Brain microvascular endothelial cell (primary cell): ENCODE measurements at regions not wholly inside any gene's neighbourhood (a gene's known extent, or its start where the extent isn't known, plus 50 kb on each side); places are given as distances from the start of the nearest gene placed in this dataset.

ENCODE experiments used
- DNase-seq: peaks from one replicate; pipeline ENCODE4 v3.0.0-alpha.2; 2020
- H3K27ac ChIP-seq: fragments of 250-450 bp; sonication (Bioruptor Pico); 2 replicates; pipeline ENCODE4 v1.5.1; 2020; ENCODE audit warnings: mild to moderate bottlenecking, moderate library complexity
- H3K27me3 ChIP-seq: fragments of 250-450 bp; sonication (Bioruptor Pico); replicated peaks from 2 replicates; pipeline ENCODE4 v1.5.1; 2020; ENCODE audit warnings: mild to moderate bottlenecking
- H3K36me3 ChIP-seq: fragments of 250-450 bp; sonication (Bioruptor Pico); replicated peaks from 2 replicates; pipeline ENCODE4 v1.5.1; 2020; ENCODE audit warnings: mild to moderate bottlenecking
- H3K4me3 ChIP-seq: 2 replicates; pipeline ENCODE4 v1.5.1; 2011; ENCODE audit warnings: low read depth, mild to moderate bottlenecking, control low read depth, low read length, moderate library complexity
- in situ Hi-C: cut with HindIII; loops from 2 replicates; pipeline ENCODE4 v1.10.0; 2017; ENCODE audit warnings: low sequenced_read_pairs, low pct_ligation_motif_present
- TF ChIP-seq, protein P1 (sequence below): IDR thresholded peaks from 2 replicates; pipeline ENCODE4 v1.5.1; 2011; ENCODE audit warnings: low read depth, mild to moderate bottlenecking, moderate library complexity, low read length, control low read depth, inconsistent platforms; ENCODE audit errors: missing control alignments

DNA sequence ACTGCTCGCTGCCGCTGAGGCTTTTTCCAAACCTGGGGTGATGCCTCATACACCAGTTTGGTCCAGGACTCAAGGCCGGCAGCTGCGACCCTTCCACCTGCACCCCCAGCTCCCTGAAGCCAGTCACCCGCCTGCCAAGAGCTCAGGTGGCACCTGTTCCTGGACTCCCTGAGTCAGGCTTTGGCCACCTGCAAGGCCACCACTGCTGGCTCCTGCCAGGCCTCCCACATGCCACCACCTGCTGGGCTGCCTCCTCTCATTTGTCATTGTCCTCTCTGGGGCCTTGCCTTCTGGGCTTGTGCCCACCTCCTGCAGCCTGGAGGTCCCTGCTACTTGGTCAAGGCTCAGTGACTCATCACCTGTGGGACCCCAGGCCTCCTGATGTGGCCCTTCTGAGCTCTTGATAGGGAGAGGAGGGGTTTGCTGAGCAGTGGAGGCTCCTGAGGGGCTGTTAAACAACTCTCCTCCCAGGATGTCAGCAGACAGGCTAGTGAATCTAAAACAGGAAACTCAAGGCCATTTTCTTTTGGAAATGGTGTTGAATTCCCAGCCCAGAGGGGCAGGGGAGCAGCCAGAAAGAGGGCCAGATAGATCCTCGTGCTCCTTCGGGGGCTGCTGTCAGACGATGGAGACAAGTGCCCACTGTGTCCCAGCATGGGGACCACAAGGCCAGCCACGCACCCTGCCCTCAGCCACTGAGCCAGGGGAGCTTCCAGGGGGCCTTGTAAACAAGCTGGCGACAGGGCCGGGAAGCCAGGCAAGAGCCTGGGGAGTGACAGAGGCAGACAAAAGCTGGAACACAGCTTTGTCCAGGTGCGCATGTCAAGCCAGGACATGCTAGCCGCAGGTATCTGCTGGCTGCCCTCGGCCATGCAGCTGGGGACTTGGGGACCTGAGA is 416.8 kb downstream of the LRATD1 start:
- H3K27ac ChIP-seq, result no peak overlapping the region
- H3K36me3 ChIP-seq, result no peaks in the 10 kb centered on the region
- in situ Hi-C loops, result no loop called here
- H3K4me3 ChIP-seq, result no peak overlapping the region
- no peaks in the 10 kb centered on the region for H3K27me3 ChIP-seq
- DNase-seq, result no peak
- TF ChIP-seq, protein P1, sequence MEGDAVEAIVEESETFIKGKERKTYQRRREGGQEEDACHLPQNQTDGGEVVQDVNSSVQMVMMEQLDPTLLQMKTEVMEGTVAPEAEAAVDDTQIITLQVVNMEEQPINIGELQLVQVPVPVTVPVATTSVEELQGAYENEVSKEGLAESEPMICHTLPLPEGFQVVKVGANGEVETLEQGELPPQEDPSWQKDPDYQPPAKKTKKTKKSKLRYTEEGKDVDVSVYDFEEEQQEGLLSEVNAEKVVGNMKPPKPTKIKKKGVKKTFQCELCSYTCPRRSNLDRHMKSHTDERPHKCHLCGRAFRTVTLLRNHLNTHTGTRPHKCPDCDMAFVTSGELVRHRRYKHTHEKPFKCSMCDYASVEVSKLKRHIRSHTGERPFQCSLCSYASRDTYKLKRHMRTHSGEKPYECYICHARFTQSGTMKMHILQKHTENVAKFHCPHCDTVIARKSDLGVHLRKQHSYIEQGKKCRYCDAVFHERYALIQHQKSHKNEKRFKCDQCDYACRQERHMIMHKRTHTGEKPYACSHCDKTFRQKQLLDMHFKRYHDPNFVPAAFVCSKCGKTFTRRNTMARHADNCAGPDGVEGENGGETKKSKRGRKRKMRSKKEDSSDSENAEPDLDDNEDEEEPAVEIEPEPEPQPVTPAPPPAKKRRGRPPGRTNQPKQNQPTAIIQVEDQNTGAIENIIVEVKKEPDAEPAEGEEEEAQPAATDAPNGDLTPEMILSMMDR, result no peak

DNA sequence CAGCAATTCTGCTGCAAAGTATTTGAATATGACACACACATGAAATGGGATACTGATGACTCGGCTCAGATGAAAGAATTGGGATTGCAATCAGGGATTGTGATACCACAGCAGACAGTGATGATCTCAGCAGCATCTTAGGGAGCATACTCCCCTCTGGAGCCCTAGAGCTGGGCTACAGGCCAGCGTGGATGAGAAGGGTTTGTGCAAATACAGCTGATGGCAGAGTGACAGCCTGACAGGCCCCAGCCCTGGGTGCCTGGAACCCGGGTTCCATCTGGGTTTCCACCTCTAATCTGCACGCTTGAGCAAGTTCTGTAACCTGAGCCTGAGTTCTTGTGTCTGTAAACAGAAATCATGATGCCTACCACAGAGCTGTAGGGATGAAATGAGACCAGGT is 418.0 kb downstream of the LRATD1 start:
- Histone ChIP-seq H3K36me3 (no peaks in the 10 kb centered on the region), H3K27me3 (no peaks in the 10 kb centered on the region), H3K4me3 (no peak overlapping the region), H3K27ac (no peak overlapping the region)
- DNase-seq, result no peak
- in situ Hi-C loops, result no loop called here
- TF ChIP-seq, protein P1, result no peak

DNA sequence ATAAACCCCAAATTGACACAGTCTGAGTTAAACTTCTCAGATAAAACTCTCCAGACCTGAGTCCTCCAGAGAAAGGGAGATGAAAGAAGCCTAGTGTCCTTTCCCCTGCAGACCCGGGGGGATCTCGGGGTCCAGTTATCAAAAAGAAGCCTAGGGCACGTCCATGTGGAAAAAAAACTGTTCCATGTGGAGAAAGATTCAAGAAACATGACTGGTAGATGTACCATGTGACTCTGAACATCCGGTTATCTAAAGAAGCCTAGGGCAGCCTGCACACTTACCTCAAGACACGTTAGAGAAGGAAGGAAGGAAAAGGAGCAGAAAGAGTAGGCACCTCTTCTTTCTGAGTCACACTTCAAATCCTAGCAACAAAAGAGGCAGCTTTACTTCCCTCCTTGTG is 421.0 kb downstream of the LRATD1 start:
- TF ChIP-seq, protein P1, result no peak
- Histone ChIP-seq H3K4me3 (no peak overlapping the region), H3K27ac (no peak overlapping the region), H3K27me3 (no peaks in the 10 kb centered on the region), H3K36me3 (no peaks in the 10 kb centered on the region)
- in situ Hi-C loops, result no loop called here
- DNase-seq, result no peak

DNA sequence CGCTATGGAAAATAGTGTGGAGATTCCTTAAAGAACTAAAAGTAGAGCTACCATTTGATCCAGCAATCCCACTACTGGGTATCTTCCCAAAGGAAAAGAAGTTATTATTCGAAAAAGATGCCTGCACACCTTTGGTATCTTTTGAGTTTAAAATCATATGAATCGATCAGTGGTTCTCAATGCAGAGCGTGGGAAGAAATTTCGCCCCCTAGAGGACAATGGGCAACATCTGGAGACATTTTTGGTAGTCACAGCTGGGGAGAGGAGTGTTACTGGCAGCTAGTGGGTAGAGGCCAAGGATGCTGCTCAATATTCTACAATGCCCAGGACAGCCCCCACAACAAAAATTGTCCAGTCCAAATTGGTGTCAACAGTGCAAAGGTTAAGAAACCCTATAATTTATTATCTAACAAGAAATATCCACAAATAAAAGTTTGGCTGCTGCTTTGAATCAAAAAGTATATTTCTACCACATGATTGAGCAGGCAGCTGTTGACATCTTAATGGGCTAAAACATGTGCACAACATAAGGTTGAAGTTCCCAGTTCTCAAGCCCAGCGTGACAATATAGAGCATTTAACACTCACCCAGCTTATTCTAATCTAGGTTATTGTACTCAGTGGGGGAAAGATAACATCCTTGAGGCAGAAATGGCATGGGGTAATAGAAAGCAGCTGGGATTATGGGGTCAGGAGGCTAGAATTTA is 425.7 kb downstream of the LRATD1 start:
- no peaks in the 10 kb centered on the region for H3K27me3 ChIP-seq
- in situ Hi-C loops, result no loop called here
- no peaks in the 10 kb centered on the region for H3K36me3 ChIP-seq
- H3K4me3 ChIP-seq, result no peak overlapping the region
- DNase-seq, result no peak
- TF ChIP-seq, protein P1, result peak; percentile 52
- H3K27ac ChIP-seq, result no peak overlapping the region

DNA sequence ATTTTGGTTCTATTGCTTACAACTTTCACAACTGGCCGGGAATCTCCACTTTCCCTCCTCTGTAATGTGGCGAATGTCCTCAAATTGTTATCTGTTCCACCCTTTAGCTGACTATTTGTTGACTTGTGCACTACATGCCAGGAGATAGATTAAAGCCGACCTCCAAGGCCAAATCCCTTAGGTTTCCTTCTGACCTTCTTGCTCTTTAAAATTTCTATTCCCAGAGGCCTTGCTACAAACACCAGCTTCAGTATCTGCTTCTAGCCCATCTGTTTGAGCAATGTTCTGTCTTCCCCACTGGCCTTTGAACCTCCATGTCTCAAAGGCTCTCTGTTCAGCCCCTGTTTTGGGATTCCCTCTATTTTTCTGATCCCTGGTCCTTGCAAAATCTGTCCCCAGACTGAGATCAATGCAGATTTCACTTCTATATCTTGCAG is 426.2 kb downstream of the LRATD1 start:
- in situ Hi-C loops, result no loop called here
- TF ChIP-seq, protein P1, result no peak
- DNase-seq, result no peak

More for the DNA sequence above, 426.2 kb downstream of the LRATD1 start:
- Histone ChIP-seq H3K27me3 (no peaks in the 10 kb centered on the region), H3K4me3 (no peak overlapping the region), H3K27ac (no peak overlapping the region), H3K36me3 (no peaks in the 10 kb centered on the region)
